GM12878 (cell line): ENCODE measurements at regions not wholly inside any gene's neighbourhood (a gene's known extent, or its start where the extent isn't known, plus 50 kb on each side); places are given as distances from the start of the nearest gene placed in this dataset.

ENCODE experiments used
- FOS ChIP-seq: IDR thresholded peaks from 3 replicates; pipeline ENCODE4 v1.6.1; 2011; ENCODE audit warnings: borderline replicate concordance; ENCODE audit not compliant: insufficient read length; ENCODE audit errors: extremely low read depth
- MEF2B ChIP-seq: fragments of 450-650 bp; IDR thresholded peaks from 2 replicates; pipeline ENCODE4 v1.6.1; 2018; ENCODE audit warnings: mild to moderate bottlenecking, moderate library complexity; ENCODE audit not compliant: partially characterized antibody, poor library complexity, severe bottlenecking
- TF ChIP-seq, protein P1 (sequence below): IDR thresholded peaks from 2 replicates; pipeline ENCODE4 v1.6.1; 2012; ENCODE audit warnings: improper control_type of control experiment, low read depth, low read length; ENCODE audit not compliant: insufficient replicate concordance
- TF ChIP-seq, protein P2 (sequence below): IDR thresholded peaks from 2 replicates; pipeline ENCODE4 v1.6.1; 2012; ENCODE audit warnings: low read depth, low read length, improper control_type of control experiment

GRCh38 chr5:91311697-91312501, 71.2 kb downstream of the ARRDC3 start (continued):
- TF ChIP-seq, protein P1, sequence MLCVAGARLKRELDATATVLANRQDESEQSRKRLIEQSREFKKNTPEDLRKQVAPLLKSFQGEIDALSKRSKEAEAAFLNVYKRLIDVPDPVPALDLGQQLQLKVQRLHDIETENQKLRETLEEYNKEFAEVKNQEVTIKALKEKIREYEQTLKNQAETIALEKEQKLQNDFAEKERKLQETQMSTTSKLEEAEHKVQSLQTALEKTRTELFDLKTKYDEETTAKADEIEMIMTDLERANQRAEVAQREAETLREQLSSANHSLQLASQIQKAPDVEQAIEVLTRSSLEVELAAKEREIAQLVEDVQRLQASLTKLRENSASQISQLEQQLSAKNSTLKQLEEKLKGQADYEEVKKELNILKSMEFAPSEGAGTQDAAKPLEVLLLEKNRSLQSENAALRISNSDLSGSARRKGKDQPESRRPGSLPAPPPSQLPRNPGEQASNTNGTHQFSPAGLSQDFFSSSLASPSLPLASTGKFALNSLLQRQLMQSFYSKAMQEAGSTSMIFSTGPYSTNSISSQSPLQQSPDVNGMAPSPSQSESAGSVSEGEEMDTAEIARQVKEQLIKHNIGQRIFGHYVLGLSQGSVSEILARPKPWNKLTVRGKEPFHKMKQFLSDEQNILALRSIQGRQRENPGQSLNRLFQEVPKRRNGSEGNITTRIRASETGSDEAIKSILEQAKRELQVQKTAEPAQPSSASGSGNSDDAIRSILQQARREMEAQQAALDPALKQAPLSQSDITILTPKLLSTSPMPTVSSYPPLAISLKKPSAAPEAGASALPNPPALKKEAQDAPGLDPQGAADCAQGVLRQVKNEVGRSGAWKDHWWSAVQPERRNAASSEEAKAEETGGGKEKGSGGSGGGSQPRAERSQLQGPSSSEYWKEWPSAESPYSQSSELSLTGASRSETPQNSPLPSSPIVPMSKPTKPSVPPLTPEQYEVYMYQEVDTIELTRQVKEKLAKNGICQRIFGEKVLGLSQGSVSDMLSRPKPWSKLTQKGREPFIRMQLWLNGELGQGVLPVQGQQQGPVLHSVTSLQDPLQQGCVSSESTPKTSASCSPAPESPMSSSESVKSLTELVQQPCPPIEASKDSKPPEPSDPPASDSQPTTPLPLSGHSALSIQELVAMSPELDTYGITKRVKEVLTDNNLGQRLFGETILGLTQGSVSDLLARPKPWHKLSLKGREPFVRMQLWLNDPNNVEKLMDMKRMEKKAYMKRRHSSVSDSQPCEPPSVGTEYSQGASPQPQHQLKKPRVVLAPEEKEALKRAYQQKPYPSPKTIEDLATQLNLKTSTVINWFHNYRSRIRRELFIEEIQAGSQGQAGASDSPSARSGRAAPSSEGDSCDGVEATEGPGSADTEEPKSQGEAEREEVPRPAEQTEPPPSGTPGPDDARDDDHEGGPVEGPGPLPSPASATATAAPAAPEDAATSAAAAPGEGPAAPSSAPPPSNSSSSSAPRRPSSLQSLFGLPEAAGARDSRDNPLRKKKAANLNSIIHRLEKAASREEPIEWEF: no peak
- TF ChIP-seq FOS: no peak
- no peak for TF ChIP-seq MEF2B
- TF ChIP-seq, protein P2, sequence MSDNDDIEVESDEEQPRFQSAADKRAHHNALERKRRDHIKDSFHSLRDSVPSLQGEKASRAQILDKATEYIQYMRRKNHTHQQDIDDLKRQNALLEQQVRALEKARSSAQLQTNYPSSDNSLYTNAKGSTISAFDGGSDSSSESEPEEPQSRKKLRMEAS: no peak
